Right cardiac atrium (tissue), 5 donors: ENCODE measurements at regions not wholly inside any gene's neighbourhood (a gene's known extent, or its start where the extent isn't known, plus 50 kb on each side); places are given as distances from the start of the nearest gene placed in this dataset.
"Not testable (repeated sequence)": the region's sequence is repeated elsewhere in the genome, so short reads cannot be mapped to it uniquely, and the experiment has no call there.

Experiments used
- ATAC-seq, 2 donors: fragments of 200-7000 bp; cut with Tn5 transposase; one replicate each; pipeline versions ENCODE4 v1.8.0 to v1.9.1; 2020; ENCODE audit warnings: moderate library complexity in 2 of 2, mild to moderate bottlenecking in 1 of 2
- DNase-seq, 3 donors: peaks; one replicate each; pipeline ENCODE4 v3.0.0-alpha.2; 2020
- H3K27ac ChIP-seq: one replicate; pipeline ENCODE4 v1.5.1; 2013; ENCODE audit warnings: mild to moderate bottlenecking, low read length, control low read depth, moderate library complexity
- H3K27me3 ChIP-seq: one replicate; pipeline ENCODE4 v1.6.1; 2013; ENCODE audit not compliant: control insufficient read depth, insufficient read depth
- H3K4me1 ChIP-seq: one replicate; pipeline ENCODE4 v1.6.1; 2013; ENCODE audit warnings: low read length; ENCODE audit not compliant: control insufficient read depth, insufficient read depth
- H3K4me3 ChIP-seq: one replicate; pipeline ENCODE4 v1.5.1; 2013; ENCODE audit warnings: low read length, control low read depth
- H3K9me3 ChIP-seq: one replicate; pipeline ENCODE4 v1.6.1; 2013; ENCODE audit warnings: low read length; ENCODE audit not compliant: control insufficient read depth
- WGBS: extraction: QIAGEN DNeasy Blood & Tissue Kit; methylation state at CpG from one replicate; pipeline ENCODE4 v1.1.7; 2013; 5-methylcytosine and 5-hydroxymethylcytosine counted together
- intact Hi-C, 4 donors: fragments of 100-400 bp; cut with DNase I; formaldehyde crosslinking; loops; one replicate each; pipeline versions ENCODE4 v1.11.0 to v1.14.0; 2022 to 2023
- donor health status: healthy with polysubstance abuse.
- donor health status: DM: no; HTN: yes; CAD: no.
- donor health status: DM: no; HTN: no; CAD: no.
- donor health status: DM: no; HTN: yes; CAD: no; lungs with severe emphysema.
- donor health status: DM: yes; HTN: yes; CAD: no.

DNA sequence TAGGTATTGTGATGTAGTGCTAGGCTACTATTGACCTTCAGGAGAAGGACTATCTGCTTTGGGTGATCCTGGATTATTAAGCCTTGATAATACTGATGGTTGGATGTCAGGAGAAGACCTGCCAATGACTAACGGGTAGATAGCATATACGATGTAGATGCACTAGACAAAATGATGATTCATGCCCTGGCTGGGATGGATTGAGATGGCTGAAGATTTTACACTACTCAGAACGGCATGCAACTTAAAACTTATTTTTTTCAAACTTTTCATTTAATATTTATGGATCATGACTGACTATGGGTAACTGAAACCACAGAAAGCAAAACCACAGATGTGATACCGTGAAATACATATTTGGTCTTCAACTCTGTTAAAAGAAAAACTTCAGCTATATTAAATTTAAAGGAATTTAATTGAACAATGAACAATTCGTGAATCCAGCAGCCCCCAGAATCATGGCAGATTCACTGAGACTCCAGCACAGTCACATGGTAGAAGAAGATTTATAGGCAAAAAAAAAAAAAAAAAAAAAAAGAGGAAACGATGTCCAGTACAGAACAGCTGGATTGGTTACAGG lies 124.6 kb upstream of the CDK13 start:
- ATAC-seq, result no peak
- Histone ChIP-seq H3K4me3 (no peak overlapping the region), H3K27me3 (no peaks in the 10 kb centered on the region), H3K4me1 (no peaks in the 10 kb centered on the region), H3K9me3 (no peaks in the 10 kb centered on the region), H3K27ac (no peak overlapping the region)
- DNase-seq, result no peak
- intact Hi-C loops, result no loop called here
- 72% methylated on average over 6 of the region's 6 CpGs for WGBS

DNA sequence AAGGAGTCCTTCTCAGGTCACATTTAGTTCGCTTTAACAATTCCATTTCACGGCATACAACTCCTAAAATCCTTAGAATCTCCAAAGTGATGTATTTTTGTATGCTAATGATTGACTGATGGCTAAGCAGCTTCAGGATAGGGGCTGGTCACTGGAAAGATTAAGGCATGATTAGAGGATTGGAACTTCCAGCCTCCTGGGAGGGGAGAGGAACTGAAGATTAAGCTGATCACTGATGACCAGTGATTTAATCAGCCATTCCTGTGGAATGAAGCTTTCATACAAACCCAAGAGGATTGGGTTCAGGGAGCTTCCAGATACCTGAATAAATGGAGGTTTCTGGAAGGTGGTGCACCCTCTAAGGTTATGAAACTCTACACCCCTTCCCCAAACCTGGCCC lies 123.9 kb upstream of the CDK13 start:
- DNase-seq (no peak), ATAC-seq (no peak)
- H3K4me3 ChIP-seq, result no peak overlapping the region
- no peak overlapping the region for H3K27ac ChIP-seq
- WGBS, result 48% methylated on average over 2 of the region's 2 CpGs
- no peaks in the 10 kb centered on the region for H3K4me1 ChIP-seq
- no peaks in the 10 kb centered on the region for H3K9me3 ChIP-seq
- H3K27me3 ChIP-seq, result no peaks in the 10 kb centered on the region
- intact Hi-C loops, result no loop called here

DNA sequence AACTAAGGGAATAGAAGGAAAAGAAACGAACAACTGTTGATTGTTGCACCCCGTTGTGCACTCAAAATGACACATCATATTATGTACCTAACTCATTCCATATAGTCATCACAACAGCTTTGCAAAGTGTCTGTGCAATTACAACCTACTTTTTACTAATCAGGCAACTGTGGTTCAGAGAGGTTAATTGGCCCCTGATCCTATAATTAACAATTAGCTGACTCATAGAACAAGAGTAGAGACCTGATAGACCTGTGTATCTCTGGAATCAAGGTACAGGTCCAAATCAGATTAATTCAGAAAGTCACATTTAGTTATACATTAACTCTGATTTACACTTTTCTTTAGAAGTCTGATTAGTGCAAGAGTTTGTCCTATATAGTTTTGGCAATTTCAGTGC lies 122.5 kb upstream of the CDK13 start:
- H3K4me3 ChIP-seq, result no peak overlapping the region
- no peaks in the 10 kb centered on the region for H3K9me3 ChIP-seq
- no peaks in the 10 kb centered on the region for H3K4me1 ChIP-seq
- no peaks in the 10 kb centered on the region for H3K27me3 ChIP-seq
- no peak for ATAC-seq
- DNase-seq, result no peak
- WGBS, result 93% methylated on average over 2 of the region's 2 CpGs
- no peak overlapping the region for H3K27ac ChIP-seq
- intact Hi-C loops, result no loop called here

DNA sequence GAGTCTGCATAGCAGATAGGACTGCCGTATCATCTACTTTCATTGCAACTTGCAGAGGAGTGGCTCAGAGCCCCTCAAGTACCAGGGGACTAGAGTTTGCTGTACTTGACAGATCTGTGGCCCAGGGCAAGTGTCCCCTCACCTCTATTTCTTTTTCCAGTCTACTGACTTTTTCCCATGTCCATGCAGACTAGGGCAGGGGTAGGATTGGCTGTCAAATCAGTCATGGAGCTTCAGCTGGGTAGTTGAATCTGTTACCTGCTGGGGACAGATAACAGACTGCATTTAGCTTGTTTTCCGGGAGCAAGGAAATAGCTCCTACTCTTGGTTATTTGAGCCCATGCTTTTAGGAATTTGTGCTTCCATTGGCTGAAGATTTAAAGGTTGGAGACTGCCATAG lies 121.0 kb upstream of the CDK13 start:
- H3K27me3 ChIP-seq, result no peaks in the 10 kb centered on the region
- DNase-seq (no peak), ATAC-seq (no peak)
- H3K4me1 ChIP-seq, result no peaks in the 10 kb centered on the region
- no peak overlapping the region for H3K4me3 ChIP-seq
- no peaks in the 10 kb centered on the region for H3K9me3 ChIP-seq
- no peak overlapping the region for H3K27ac ChIP-seq
- 85% methylated on average over 2 of the region's 2 CpGs for WGBS
- intact Hi-C loops, result no loop called here

DNA sequence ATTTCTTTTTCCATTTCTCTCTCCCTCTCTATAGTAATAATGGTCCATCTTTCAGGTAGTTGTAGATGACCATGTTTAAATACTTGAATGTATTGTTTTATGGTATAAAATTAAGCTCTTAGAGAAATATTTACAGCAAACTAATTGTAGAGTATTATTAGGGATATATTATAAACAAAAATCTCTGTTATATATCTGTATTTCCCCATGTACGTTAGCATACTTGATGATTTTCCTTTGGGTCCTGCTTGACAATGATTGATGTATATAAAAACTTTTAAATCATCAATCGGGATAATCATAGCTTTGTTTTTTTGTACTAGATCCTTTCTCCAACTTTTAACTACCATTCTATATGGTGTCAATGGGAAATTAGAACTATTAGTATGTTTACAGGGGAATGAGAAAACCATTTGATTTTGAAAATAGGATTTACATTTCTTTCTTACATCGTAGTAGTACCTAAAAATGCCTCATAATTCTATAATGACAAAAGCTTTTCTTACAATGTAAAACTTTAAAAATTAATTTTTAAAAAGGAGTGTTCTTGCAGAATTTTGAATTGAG lies 117.5 kb upstream of the CDK13 start:
- Histone ChIP-seq H3K9me3 (no peaks in the 10 kb centered on the region), H3K4me1 (no peaks in the 10 kb centered on the region), H3K4me3 (no peak overlapping the region), H3K27me3 (no peaks in the 10 kb centered on the region), H3K27ac (no peak overlapping the region)
- ATAC-seq (no peak), DNase-seq (no peak)
- intact Hi-C loops, result loop anchor here in 1 of 4 donors (5.0 kb wide), 1 partner anchor 115 kb away; no protein-coding TSS in a partner anchor
- WGBS, result 78% methylated on average over 3 of the region's 3 CpGs

DNA sequence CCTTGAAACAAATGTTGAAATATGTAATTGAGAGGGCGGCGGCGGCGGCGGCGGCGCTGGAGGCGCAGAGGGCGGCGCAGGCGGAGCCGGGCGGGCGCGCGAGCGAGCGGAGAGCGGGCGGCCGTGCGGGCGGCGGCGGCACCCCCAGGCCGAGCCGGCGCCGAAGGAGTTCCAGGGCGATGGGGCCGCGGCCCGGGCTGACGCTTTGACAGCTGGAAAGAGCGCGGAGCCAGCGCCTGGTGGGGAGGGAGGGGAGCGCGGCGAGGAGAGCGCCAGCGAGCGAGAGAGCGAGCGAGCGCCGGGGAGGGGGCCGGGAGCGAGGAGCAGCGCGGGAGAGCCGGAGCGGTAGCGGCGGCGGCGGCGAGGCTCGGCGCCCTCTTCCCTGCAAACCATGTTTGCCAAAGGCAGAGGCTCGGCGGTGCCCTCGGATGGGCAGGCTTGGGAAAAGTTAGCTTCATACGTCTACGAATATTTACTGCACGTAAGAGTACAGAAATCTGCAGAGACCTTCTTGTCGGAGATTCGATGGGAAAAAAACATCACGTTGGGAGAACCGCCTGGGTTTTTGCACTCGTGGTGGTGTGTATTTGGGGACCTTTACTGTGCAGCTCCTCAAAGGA lies 116.8 kb upstream of the CDK13 start:
- H3K4me1 ChIP-seq, H3K9me3 ChIP-seq, H3K27me3 ChIP-seq, H3K27ac ChIP-seq: not testable (repeated sequence)
- peak; percentile 80 to 87 for ATAC-seq
- under 1% methylated on average over 71 of the region's 71 CpGs for whole genome bisulfite sequencing
- H3K4me3 ChIP-seq, result peak overlapping the region; percentile 78
- DNase-seq, result peak; percentile 53 to 83 (median 82)
- intact Hi-C loops, result loop anchor here in 1 of 4 donors (5.0 kb wide), 1 partner anchor 114 kb away; no protein-coding TSS in a partner anchor

DNA sequence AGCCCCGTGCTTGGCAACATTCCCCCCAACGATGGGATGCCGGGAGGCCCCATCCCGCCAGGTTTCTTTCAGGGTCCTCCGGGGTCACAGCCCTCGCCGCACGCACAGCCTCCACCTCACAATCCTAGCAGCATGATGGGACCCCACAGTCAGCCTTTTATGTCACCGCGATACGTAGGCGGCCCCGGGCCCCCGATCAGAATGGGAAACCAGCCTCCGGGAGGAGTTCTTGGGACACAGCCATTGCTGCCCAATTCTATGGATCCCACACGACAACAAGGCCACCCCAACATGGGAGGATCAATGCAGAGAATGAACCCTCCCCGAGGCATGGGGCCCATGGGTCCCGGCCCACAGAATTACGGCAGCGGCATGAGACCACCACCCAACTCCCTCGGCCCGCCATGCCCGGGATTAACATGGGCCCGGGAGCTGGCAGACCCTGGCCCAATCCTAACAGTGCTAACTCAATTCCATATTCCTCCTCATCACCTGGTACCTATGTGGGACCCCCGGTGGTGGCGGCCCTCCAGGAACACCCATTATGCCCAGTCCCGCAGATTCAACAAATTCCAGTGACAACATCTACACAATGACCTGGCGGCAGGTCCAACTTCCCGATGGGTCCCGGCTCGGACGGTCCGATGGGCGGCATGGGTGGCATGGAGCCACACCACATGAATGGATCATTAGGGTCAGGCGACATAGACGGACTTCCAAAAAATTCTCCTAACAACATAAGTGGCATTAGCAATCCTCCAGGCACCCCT lies 116.0 kb upstream of the CDK13 start:
- not testable (repeated sequence) for H3K4me1 ChIP-seq, H3K27ac ChIP-seq, H3K27me3 ChIP-seq, DNase-seq, ATAC-seq, H3K9me3 ChIP-seq
- peak overlapping the region; percentile 78 for H3K4me3 ChIP-seq
- 43% methylated on average over 36 of the region's 36 CpGs for WGBS
- intact Hi-C loops, result loop anchor here in 1 of 4 donors (5.0 kb wide), 1 partner anchor 113 kb away; no protein-coding TSS in a partner anchor

DNA sequence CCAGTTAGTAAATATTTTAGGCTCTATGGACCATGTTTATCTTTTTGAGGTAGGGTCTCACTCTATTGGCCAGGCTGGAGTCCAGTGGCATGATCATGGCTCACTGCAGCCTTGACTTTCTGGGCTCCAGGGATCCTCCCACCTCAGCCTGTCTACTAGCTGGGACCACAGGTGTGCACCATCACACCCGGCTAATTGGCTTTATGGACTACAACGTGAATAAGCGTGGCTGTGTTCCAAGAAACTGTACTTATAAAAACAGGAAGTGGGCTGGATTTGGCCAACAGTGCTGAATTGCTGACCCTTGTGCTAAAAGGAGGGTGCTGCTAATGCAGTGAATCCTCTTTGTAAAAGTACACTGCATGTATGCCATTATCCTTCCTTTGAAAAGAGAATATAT lies 111.7 kb upstream of the CDK13 start:
- H3K9me3 ChIP-seq, result no peaks in the 10 kb centered on the region
- DNase-seq (no peak), ATAC-seq (no peak)
- no peaks in the 10 kb centered on the region for H3K4me1 ChIP-seq
- no peak overlapping the region for H3K4me3 ChIP-seq
- H3K27me3 ChIP-seq, result no peaks in the 10 kb centered on the region
- intact Hi-C loops, result no loop called here
- WGBS, result 14% methylated on average over 3 of the region's 3 CpGs
- H3K27ac ChIP-seq, result no peak overlapping the region

DNA sequence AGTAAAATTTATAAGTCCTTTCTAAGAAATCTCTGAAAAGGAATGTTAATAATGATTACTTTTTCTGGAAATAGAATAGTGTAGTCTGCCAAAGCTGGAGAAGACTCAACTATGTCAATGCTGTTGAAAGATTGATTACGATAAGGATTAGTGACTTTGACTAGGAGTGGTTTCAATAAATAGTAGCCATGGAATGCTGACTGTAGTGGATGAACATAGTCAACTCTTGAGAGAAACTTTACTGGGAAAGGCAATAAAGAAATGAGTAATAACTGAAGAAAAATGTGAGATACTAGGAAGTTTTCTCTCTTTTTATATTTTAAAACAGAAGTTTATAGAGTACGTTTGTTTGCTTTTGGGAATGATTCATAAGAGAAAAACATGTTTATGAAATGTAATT lies 105.0 kb upstream of the CDK13 start:
- 83% methylated on average over 2 of the region's 2 CpGs for WGBS
- H3K27ac ChIP-seq, result no peak overlapping the region
- no peaks in the 10 kb centered on the region for H3K4me1 ChIP-seq
- no peaks in the 10 kb centered on the region for H3K27me3 ChIP-seq
- DNase-seq (no peak), ATAC-seq (no peak)
- no peak overlapping the region for H3K4me3 ChIP-seq
- intact Hi-C loops, result no loop called here
- no peaks in the 10 kb centered on the region for H3K9me3 ChIP-seq

DNA sequence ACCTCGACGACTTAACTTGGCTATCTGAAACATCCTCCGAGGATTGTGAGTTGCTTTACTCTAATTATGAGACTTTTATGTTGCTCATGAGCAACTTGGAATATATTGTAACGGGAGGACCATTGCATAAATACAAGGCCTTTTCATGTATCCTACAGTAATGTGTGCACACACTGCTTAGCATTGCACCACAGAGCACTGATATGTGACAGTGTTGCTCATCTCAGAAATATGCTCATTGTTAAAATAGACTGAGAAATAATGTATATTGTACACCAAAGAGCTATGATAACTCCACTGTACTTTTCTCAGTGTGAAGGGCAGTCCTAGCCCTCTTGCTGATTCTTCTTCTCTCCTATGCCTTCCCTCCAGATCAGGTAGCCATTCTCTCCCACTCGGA lies 102.8 kb upstream of the CDK13 start:
- ATAC-seq (no peak), DNase-seq (no peak)
- no peaks in the 10 kb centered on the region for H3K27me3 ChIP-seq
- no peaks in the 10 kb centered on the region for H3K9me3 ChIP-seq
- no peaks in the 10 kb centered on the region for H3K4me1 ChIP-seq
- no peak overlapping the region for H3K27ac ChIP-seq
- 88% methylated on average over 5 of the region's 5 CpGs for WGBS
- intact Hi-C loops, result no loop called here
- no peak overlapping the region for H3K4me3 ChIP-seq

DNA sequence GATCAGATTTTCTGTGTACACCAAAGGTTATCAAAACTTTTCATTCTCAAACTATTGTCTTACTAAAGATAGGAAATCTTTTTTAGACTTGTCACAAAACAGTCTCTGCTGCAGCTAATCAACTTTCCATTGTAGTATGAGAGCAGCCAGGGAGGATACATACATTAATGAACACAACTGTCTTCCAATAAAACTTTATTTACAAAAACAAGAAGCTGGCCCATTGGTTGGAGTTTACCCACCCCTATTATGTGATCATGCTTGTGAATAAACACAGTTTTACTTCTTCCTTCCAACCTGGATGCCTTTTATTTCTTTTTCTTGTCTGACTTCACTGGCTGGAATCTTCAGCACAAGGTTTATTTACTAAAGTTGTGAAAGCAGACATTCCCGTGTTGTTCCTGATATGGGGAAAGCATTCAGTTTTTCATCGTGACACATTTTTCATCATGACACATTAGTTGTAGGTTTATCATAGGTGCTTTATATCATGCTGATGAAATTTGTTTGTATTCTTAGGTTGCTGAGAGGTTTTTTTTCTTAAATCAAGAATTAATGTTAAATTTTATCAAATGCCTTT lies 98.5 kb upstream of the CDK13 start:
- no peak overlapping the region for H3K27ac ChIP-seq
- no peaks in the 10 kb centered on the region for H3K27me3 ChIP-seq
- 92% methylated on average over 2 of the region's 2 CpGs for WGBS
- H3K4me1 ChIP-seq, result no peaks in the 10 kb centered on the region
- DNase-seq, result no peak
- intact Hi-C loops, result no loop called here
- H3K4me3 ChIP-seq, result no peak overlapping the region
- no peaks in the 10 kb centered on the region for H3K9me3 ChIP-seq
- no peak for ATAC-seq
